ENCODE measurements at regions not wholly inside any gene's neighbourhood (a gene's known extent, or its start where the extent isn't known, plus 50 kb on each side); places are given as distances from the start of the nearest gene placed in this dataset.

GRCh38 chr12:83954071-83954789, 958.4 kb downstream of the SLC6A15 start:
- Mint-ChIP-seq H3K9me3 (ENCODE audit: unreplicated experiment) (no peaks in the 10 kb centered on the region), H3K4me3 (ENCODE audit: unreplicated experiment) (no peak overlapping the region), H3K27ac (ENCODE audit: unreplicated experiment) (no peak overlapping the region), H3K27me3 (ENCODE audit: unreplicated experiment) (no peaks in the 10 kb centered on the region), H3K36me3 (ENCODE audit: unreplicated experiment) (peaks cover 6% of the 10 kb centered on the region), H3K4me1 (ENCODE audit: low read depth, unreplicated experiment) (peaks cover 2% of the 10 kb centered on the region)
- TF ChIP-seq CTCF (IDR thresholded peaks at IDR 0.05; ENCODE audit: partially characterized antibody, unreplicated experiment) = no peak
- no peak for DNase-seq

DNA sequence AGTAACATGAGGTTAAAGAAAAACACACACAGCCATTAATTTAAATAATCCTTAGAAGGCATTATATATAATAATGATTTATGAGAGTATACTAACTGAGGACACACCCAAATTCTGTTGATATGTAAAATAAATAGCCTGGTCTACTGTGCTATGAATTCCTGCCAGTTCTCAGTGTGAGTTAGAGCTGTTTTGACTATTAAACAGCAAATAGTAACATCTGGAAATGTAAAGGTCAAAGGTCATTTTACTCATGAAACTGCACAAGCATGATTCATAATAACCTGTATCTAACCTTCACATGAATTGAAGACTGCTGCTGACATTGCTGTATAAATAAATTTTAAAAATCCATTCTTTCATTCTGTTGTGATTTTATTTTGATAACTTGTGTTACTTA, 966.7 kb downstream of the SLC6A15 start:
- Mint-ChIP-seq H3K36me3 (ENCODE audit: unreplicated experiment) (peaks cover 6% of the 10 kb centered on the region), H3K27me3 (ENCODE audit: unreplicated experiment) (no peaks in the 10 kb centered on the region), H3K9me3 (ENCODE audit: unreplicated experiment) (peaks cover 2% of the 10 kb centered on the region), H3K4me1 (ENCODE audit: low read depth, unreplicated experiment) (peaks cover 17% of the 10 kb centered on the region), H3K27ac (ENCODE audit: unreplicated experiment) (no peak overlapping the region), H3K4me3 (ENCODE audit: unreplicated experiment) (no peak overlapping the region)
- no peak for DNase-seq
- no peak for TF ChIP-seq CTCF (IDR thresholded peaks at IDR 0.05; ENCODE audit: partially characterized antibody, unreplicated experiment)

DNA sequence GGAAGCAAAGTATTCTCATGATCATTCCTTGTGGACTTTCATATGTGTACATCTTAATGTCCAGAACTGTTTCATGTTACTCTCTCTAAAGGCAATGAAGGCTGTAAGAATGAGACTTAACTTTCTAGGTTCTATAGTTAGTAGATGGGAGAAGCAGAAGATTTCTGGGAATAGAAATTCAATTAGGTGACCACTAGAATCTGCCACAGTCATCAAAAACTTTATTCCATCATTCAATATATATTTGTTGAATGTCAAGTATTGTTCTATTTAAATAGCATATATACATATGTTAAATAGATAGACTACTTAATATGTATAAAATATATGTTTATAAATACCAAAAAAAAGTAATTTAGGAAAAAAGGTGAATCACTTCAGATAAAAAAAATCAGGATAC, 972.9 kb downstream of the SLC6A15 start:
- H3K27me3 Mint-ChIP-seq (ENCODE audit: unreplicated experiment) = no peaks in the 10 kb centered on the region
- H3K36me3 Mint-ChIP-seq (ENCODE audit: unreplicated experiment) = no peaks in the 10 kb centered on the region
- no peak overlapping the region for H3K4me3 Mint-ChIP-seq (ENCODE audit: unreplicated experiment)
- TF ChIP-seq CTCF (IDR thresholded peaks at IDR 0.05; ENCODE audit: partially characterized antibody, unreplicated experiment) = no peak
- no peak for DNase-seq
- H3K27ac Mint-ChIP-seq (ENCODE audit: unreplicated experiment) = no peak overlapping the region
- H3K9me3 Mint-ChIP-seq (ENCODE audit: unreplicated experiment) = no peaks in the 10 kb centered on the region
- H3K4me1 Mint-ChIP-seq (ENCODE audit: low read depth, unreplicated experiment) = no peaks in the 10 kb centered on the region

DNA sequence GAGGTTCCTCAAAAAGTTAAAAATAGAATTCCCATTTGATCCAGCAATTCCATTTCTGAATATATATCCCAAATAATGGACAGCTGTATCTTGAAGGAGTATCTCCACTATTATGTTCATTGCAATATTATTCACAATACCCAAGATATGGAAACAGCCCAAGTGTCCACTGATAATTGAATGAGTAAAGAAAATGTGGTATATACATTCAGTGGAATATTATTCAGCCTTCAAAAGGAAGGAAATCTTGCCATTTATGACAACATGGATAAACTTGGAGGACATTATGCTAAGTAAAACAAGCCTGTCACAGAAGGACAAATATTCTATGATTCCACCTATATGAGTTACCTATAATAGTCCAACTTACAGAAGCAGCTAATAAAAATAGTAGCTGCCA, 979.0 kb downstream of the SLC6A15 start:
- Mint-ChIP-seq H3K4me1 (ENCODE audit: low read depth, unreplicated experiment) (no peaks in the 10 kb centered on the region), H3K36me3 (ENCODE audit: unreplicated experiment) (no peaks in the 10 kb centered on the region), H3K27ac (ENCODE audit: unreplicated experiment) (no peak overlapping the region), H3K4me3 (ENCODE audit: unreplicated experiment) (no peak overlapping the region), H3K27me3 (ENCODE audit: unreplicated experiment) (no peaks in the 10 kb centered on the region), H3K9me3 (ENCODE audit: unreplicated experiment) (no peaks in the 10 kb centered on the region)
- DNase-seq = no peak
- TF ChIP-seq CTCF (IDR thresholded peaks at IDR 0.05; ENCODE audit: partially characterized antibody, unreplicated experiment) = no peak

DNA sequence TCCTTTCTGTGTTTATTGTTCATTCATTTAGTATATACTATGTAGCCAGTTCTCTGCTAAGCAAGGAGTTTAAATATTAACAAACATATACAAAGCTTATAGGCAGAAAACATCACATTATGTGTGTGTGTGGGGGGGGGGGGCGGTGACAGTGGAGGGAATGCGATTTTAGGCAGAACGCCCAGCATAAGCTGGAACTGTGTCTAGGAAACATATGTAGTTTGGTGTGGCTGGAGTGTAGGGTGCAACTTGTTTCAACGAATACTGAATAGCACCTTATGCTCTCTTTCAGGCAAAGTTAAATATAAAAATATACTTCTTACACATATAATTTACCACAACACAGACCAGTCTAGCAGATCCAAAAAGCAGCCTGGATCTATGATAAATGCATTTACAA, 980.6 kb downstream of the SLC6A15 start:
- H3K4me3 Mint-ChIP-seq (ENCODE audit: unreplicated experiment) = no peak overlapping the region
- no peaks in the 10 kb centered on the region for H3K36me3 Mint-ChIP-seq (ENCODE audit: unreplicated experiment)
- no peaks in the 10 kb centered on the region for H3K4me1 Mint-ChIP-seq (ENCODE audit: low read depth, unreplicated experiment)
- no peaks in the 10 kb centered on the region for H3K27me3 Mint-ChIP-seq (ENCODE audit: unreplicated experiment)
- no peak for DNase-seq
- H3K9me3 Mint-ChIP-seq (ENCODE audit: unreplicated experiment) = no peaks in the 10 kb centered on the region
- no peak overlapping the region for H3K27ac Mint-ChIP-seq (ENCODE audit: unreplicated experiment)
- no peak for TF ChIP-seq CTCF (IDR thresholded peaks at IDR 0.05; ENCODE audit: partially characterized antibody, unreplicated experiment)

All from glutamatergic neuron (in vitro differentiated cells).